ENCODE measurements at regions not wholly inside any gene's neighbourhood (a gene's known extent, or its start where the extent isn't known, plus 50 kb on each side); places are given as distances from the start of the nearest gene placed in this dataset.

DNA sequence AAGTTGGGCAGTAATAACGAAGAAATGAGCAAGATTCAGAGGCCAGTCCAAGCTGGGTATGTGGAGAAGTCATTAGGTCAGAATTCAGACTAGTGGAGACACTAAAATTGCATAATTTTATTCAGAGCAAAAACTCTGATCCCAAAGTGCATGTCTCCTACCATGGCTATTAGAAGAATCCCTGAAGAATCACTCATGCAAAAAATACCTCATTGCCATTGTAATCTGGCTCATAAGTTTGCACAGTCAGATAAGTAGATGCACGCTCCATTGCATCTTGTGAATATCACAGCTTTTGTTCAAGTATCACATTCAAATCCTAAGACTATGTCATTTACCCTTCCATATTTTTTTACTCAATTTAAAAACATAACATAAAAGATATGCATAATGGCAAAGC lies 692.2 kb upstream of the KLHL29 start:
- no peak for DNase-seq

GRCh38 chr2:22694300-22694699 lies 690.7 kb upstream of the KLHL29 start:
- no peak for DNase-seq

GRCh38 chr2:22694856-22695255 lies 690.1 kb upstream of the KLHL29 start:
- no peak for DNase-seq

GRCh38 chr2:22697054-22697788 lies 687.8 kb upstream of the KLHL29 start:
- no peak for DNase-seq

DNA sequence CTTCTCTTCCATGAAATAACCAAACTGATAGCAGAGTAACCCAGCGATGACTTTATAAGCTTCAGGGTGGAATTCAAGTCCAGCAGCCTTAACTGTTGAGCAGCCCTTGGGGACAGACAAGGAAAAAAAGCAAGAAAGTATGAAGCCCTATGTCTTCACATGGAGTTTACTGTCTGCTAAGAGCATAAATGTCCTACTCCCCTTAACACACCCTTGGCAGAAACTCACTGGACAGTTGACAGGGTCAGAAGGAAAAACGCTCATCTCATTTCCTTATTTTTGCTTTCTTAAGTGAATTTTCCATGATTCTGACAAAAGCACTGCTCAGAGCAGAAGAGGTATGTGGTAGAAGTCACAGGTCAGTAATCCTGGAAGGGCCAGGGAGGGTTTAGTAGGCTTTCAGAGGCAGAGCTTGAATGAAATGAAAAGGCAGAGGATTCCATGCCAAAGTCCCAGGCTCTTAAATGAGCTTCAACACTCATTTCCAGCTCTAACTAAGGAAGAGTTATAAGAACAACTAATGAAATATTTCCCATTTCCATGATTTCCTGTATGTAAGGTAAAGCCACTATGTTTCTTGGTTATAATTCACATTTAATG lies 683.3 kb upstream of the KLHL29 start:
- DNase-seq, result no peak

DNA sequence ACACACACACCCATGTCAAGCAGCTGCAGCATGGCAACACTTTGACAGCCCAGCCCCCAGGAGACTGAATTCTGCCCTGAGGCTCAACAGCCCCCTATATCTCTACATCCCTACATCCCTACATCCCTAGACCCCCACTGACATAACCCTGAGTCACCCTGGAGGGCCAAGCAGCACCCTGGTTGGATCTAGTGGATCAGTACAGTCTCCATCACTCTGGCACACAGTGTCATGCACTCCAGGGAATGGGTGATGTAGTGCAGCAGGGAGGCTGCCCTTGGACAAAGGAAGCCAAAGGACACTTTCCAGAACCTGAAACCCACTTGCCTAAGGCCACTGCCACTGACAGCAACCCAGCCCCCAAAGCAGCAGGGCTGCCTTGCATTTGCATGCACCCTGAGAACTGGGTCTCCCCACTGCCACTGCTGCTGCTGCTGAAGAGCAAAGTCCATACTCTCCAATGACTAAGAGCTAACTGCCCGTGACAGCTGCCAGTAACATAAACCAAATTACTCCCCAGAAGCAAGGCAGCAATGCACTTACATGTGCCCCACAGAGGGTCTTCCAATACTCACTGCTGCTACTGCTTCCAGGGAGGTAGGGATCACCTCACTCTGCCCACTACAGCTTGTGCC lies 681.6 kb upstream of the KLHL29 start:
- DNase-seq, result no peak

DNA sequence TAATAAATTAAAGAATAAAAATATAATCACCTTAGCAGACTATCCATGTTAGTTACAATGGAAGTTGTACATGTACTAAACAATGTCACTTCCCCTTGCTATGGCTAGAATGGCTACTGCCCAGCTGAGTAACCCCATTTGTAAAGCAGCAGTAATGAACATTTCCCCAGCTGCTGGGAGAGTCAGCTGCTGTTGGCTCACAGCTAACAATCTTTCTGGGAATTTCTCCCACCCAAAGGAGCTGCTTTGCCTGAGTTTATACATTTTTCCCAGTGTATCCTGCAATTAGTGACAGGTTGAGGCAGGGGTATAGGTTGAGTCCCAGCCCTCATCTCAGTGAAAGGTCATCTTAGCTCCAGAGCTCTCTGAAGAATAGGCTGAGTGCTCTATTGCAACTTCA lies 665.6 kb upstream of the KLHL29 start:
- no peak for DNase-seq

GRCh38 chr2:22729466-22729865 lies 655.5 kb upstream of the KLHL29 start:
- DNase-seq, result no peak

DNA sequence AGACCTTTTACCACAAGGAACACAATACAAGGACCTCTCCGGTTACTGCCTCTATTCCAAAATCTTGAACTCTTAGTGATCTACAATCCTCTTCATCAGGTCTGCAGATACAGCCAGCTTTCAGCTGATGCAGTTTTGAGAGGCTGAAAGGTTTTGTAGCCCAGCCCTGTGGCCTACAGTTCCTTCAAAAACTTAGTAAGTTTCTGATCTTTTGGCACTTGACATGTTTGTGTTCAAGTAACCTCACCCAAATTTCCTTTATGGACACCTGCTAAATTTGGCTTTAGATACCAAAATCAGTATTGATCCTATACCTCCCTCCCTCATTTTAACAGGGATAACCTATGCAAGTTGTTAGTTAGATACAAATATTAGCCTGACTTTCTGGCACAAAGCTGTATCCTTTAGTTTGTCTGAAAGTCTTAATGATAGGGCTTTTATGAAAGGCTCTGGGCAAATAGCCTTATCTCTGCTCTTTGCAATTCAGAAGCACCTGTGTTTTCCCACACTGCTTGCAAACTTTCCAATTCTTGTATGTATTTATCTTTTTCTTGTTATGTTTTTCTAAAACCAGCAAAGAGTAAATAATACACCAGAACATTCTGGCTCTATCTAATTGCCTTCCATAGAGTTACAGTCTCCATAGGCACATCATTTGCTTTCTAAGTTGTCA lies 650.5 kb upstream of the KLHL29 start:
- DNase-seq, result no peak

DNA sequence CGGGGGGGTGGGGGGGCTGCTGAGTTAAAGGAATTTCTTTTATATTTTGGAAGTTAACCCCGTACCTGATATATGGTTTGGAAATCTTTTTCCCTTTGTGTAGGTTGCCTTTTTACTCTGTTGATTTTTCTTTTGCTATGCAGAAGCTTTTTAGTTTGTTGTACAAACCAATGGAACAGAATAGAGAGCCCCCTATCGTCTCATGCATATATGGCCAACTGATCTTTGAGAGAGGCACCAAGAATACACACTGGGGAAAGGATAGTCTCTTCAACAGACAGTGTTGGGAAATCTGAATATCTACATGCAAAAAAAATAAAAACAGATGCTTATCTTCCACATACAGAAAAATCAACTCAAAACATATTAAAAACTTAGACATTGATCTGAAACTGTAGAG lies 647.8 kb upstream of the KLHL29 start:
- no peak for DNase-seq

DNA sequence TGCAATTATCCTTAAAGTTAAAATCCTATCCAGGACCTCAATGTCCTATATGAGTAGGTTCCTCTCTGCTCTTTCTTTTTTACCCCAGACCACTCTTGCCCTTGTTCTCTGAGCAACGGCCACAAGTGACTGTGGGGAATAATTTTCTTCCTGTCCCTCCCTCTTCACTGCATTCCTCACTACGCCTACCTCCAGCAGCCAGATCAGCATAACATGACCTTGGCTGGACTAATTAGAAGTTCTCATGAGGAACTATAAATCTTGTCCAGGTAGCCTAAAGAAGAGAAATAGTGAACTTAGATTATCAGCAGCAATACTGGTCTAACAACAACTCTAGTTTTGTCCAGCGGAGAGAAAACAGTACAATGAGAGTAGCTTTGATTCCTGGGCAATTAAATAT lies 643.8 kb upstream of the KLHL29 start:
- no peak for DNase-seq

DNA sequence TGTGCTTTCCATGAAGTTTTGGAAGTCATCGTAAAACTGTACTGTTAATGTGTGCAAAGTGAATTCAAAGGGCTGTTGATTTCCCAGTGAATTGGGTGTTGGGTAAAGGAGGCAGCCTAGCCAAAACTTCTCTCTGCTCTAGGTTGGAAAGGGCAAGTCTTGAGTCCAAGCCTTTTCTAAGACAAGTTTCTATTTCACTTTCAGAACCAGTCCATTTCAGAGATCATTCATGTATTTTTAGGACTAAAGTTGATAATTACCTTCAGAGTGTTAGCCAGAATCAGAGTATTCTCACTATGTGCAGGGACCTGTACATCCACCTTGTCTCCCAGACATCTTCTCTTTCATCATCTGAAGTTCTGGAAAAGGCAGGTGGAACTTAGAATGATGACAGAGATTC lies 636.1 kb upstream of the KLHL29 start:
- DNase-seq, result no peak

- DNase-seq, result no peak
Observed at GRCh38 chr2:22753476-22753875, 631.5 kb upstream of the KLHL29 start.

- DNase-seq, result no peak
Observed at GRCh38 chr2:22756276-22757043, 628.5 kb upstream of the KLHL29 start.

DNA sequence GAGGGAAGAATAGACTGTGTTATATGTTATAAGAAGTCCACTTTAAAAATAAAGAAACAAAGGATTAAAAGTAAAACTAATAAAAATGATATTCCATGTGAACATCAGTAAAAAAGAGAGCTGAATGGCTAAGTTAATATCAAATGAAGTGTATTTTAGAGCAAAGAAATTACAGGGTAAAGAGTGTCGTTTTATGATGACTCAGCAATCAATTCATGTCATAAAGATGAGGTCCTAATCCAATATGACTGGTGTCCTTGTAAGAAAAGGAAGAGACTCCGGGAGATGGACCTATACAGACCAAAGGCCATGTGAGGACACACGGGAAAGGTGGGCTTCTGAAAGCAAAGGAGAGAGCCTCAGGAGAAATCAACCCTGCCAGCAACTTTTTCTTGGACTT lies 615.5 kb upstream of the KLHL29 start:
- DNase-seq, result no peak

- no peak for DNase-seq
Observed at GRCh38 chr2:22784566-22784965, 600.4 kb upstream of the KLHL29 start.

GRCh38 chr2:22786817-22787216 lies 598.2 kb upstream of the KLHL29 start:
- no peak for DNase-seq

GRCh38 chr2:22787745-22788144 lies 597.2 kb upstream of the KLHL29 start:
- DNase-seq, result no peak

- no peak for DNase-seq
Observed at GRCh38 chr2:22788749-22789327, 596.1 kb upstream of the KLHL29 start.

DNA sequence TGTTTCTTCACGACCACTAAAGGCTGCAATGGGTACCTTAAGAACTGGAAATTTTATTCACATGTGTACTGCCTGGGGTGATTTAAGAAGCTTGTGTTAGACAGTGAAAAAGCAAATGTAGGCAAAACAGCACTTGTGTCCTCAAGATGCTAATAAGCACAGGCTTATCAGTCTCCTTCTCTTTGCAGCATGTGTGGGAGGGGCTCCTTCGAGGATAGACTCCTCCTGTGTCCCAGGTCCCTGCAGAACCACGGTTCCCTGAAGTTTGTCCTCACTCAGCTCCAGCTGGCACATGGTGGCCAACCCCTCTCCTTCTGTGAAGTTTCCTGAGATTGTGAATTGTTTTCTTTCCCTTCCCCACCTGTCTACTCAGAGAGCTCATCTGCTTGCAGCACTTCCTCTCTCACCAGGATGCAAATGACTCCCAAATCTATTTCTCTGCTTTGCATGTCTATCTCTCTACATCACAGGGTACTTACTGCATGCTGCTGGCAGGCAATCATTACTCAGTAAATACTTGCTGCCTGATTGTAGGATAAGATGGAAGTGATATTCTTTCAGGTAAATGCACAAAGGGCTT lies 589.6 kb upstream of the KLHL29 start:
- no peak for DNase-seq

GRCh38 chr2:22798386-22798785 lies 586.6 kb upstream of the KLHL29 start:
- no peak for DNase-seq

DNA sequence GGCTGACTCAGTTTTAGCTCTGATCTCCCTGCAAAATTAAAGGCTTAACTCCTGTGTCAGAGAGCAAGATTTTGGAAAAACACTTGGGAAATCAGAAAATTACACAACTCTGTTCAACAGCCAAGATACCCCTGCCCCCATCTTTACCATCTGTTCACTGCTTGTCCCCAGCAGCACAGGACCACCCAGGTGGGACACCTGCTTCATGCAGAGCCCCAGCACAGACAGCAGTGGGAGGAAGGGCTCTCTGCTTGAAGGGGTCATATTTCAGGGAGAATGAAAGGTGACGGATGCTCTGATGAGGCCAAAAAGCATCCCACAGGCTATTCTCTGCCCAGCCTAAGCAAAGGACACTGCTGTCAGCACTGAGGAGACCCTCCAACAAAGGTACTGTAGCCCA lies 584.6 kb upstream of the KLHL29 start:
- DNase-seq, result no peak

All from stimulated activated naive CD4-positive, alpha-beta T cell (primary cell).